GM23338 (cell line): ENCODE measurements at regions not wholly inside any gene's neighbourhood (a gene's known extent, or its start where the extent isn't known, plus 50 kb on each side); places are given as distances from the start of the nearest gene placed in this dataset.

Experiments
- ATAC-seq: fragments of 200-7000 bp; cut with Tn5 transposase; 3 replicates; pipeline ENCODE4 v1.9.1; 2020
- DNase-seq: peaks from one replicate; pipeline ENCODE4 v3.0.0-alpha.2; 2015; ENCODE audit warnings: low spot score
- H2AFZ ChIP-seq: fragments of 200-600 bp; sonication (generic); 2 replicates; pipeline ENCODE4 v1.8.0; 2016; ENCODE audit warnings: antibody characterized with exemption, mild to moderate bottlenecking, moderate library complexity
- H3F3A ChIP-seq: fragments of 200-600 bp; sonication (generic); replicated peaks from 2 replicates; pipeline ENCODE4 v1.8.0; 2017; ENCODE audit warnings: antibody characterized with exemption, mixed run types, low read depth
- H3K27ac ChIP-seq: fragments of 200-600 bp; sonication (generic); 2 replicates; pipeline ENCODE4 v1.6.1; 2016; ENCODE audit warnings: low read depth
- H3K27me3 ChIP-seq: fragments of 200-600 bp; sonication (generic); 2 replicates; pipeline ENCODE4 v1.8.0; 2016; ENCODE audit warnings: mild to moderate bottlenecking, mixed run types, moderate library complexity; ENCODE audit not compliant: insufficient read depth
- H3K36me3 ChIP-seq: fragments of 200-600 bp; sonication (generic); 2 replicates; pipeline ENCODE4 v1.8.0; 2016; ENCODE audit warnings: mild to moderate bottlenecking; ENCODE audit not compliant: insufficient read depth
- H3K4me1 ChIP-seq: fragments of 200-600 bp; sonication (generic); 2 replicates; pipeline ENCODE4 v1.8.0; 2016; ENCODE audit warnings: mild to moderate bottlenecking, moderate library complexity; ENCODE audit not compliant: insufficient read depth
- H3K4me2 ChIP-seq: fragments of 200-600 bp; sonication (generic); 2 replicates; pipeline ENCODE4 v1.7.1; 2017; ENCODE audit warnings: mixed run types
- H3K4me3 ChIP-seq: fragments of 200-600 bp; sonication (generic); 2 replicates; pipeline ENCODE4 v1.6.1; 2016; ENCODE audit warnings: mixed run types
- H3K79me2 ChIP-seq: fragments of 200-600 bp; sonication (generic); replicated peaks from 2 replicates; pipeline ENCODE4 v1.8.0; 2017; ENCODE audit warnings: mild to moderate bottlenecking; ENCODE audit not compliant: insufficient read depth
- H3K9me2 ChIP-seq: fragments of 200-600 bp; sonication (generic); 2 replicates; pipeline ENCODE4 v1.8.0; 2017; ENCODE audit not compliant: insufficient read depth
- H4K20me1 ChIP-seq: fragments of 200-600 bp; sonication (generic); replicated peaks from 2 replicates; pipeline ENCODE4 v1.8.0; 2017; ENCODE audit warnings: mild to moderate bottlenecking; ENCODE audit not compliant: insufficient read depth
- H3K27ac Mint-ChIP-seq: 2 replicates; pipeline ENCODE4 v1.8.0; 2020; ENCODE audit warnings: inconsistent platforms, mild to moderate bottlenecking, moderate library complexity, mixed read lengths
- H3K27me3 Mint-ChIP-seq: 3 replicates; pipeline ENCODE4 v1.8.0; 2022; ENCODE audit warnings: low read depth, mild to moderate bottlenecking, moderate library complexity, mixed read lengths, inconsistent platforms; ENCODE audit not compliant: insufficient read depth, poor library complexity
- H3K36me3 Mint-ChIP-seq: 3 replicates; pipeline ENCODE4 v1.8.0; 2021; ENCODE audit warnings: low read depth, mild to moderate bottlenecking, inconsistent platforms, moderate library complexity, mixed read lengths
- H3K4me1 Mint-ChIP-seq: 3 replicates; pipeline ENCODE4 v1.8.0; 2020; ENCODE audit warnings: mild to moderate bottlenecking, inconsistent platforms, mixed read lengths
- H3K4me3 Mint-ChIP-seq: 3 replicates; pipeline ENCODE4 v1.8.0; 2021; ENCODE audit warnings: moderate library complexity, mild to moderate bottlenecking, inconsistent platforms, mixed read lengths
- H3K9me3 Mint-ChIP-seq: 3 replicates; pipeline ENCODE4 v1.8.0; 2020; ENCODE audit warnings: moderate library complexity, mild to moderate bottlenecking, inconsistent platforms, mixed read lengths
- EZH2 ChIP-seq: fragments of 200-600 bp; sonication (generic); IDR thresholded peaks from one replicate; pipeline ENCODE4 v1.8.0; 2017; ENCODE audit warnings: antibody characterized with exemption, mild to moderate bottlenecking, low read depth; ENCODE audit not compliant: unreplicated experiment
- JUNB ChIP-seq: IDR thresholded peaks from one replicate; pipeline ENCODE4 v1.6.1; 2016; ENCODE audit warnings: antibody characterized with exemption; ENCODE audit not compliant: unreplicated experiment
- NANOG ChIP-seq: IDR thresholded peaks from 2 replicates; pipeline ENCODE4 v1.6.1; 2016; ENCODE audit warnings: antibody characterized with exemption, borderline replicate concordance
- POLR2AphosphoS5 ChIP-seq: IDR thresholded peaks from 2 replicates; pipeline ENCODE4 v1.6.1; 2016; ENCODE audit warnings: antibody characterized with exemption, low read depth
- REST ChIP-seq: IDR thresholded peaks from one replicate; pipeline ENCODE4 v1.6.1; 2018; ENCODE audit warnings: antibody characterized with exemption; ENCODE audit not compliant: unreplicated experiment
- ZNF114 ChIP-seq: fragments of 250-450 bp; sonication (Bioruptor Pico); IDR thresholded peaks from 2 replicates; pipeline ENCODE4 v1.5.0; 2020; ENCODE audit warnings: mild to moderate bottlenecking, moderate library complexity
- ZNF331 ChIP-seq: fragments of 250-450 bp; sonication (Bioruptor Pico); IDR thresholded peaks from 2 replicates; pipeline ENCODE4 v1.5.0; 2020; ENCODE audit warnings: low read depth, mild to moderate bottlenecking, moderate library complexity
- TF ChIP-seq, protein P1 (sequence below): fragments of 250-450 bp; sonication (Bioruptor Pico); IDR thresholded peaks from 2 replicates; pipeline ENCODE4 v1.5.0; 2020; ENCODE audit warnings: mild to moderate bottlenecking, moderate library complexity
- TF ChIP-seq, protein P2 (sequence below), 2 experiments: fragments of 200-600 bp in 1 of 2; sonication (generic) in 1 of 2; conservative IDR thresholded peaks; 2 replicates each; pipeline versions ENCODE4 v1.5.1 to v1.6.1; 2016 to 2017; ENCODE audit warnings: antibody characterized with exemption in 2 of 2, low read depth in 2 of 2, mild to moderate bottlenecking in 2 of 2, moderate library complexity in 1 of 2

DNA sequence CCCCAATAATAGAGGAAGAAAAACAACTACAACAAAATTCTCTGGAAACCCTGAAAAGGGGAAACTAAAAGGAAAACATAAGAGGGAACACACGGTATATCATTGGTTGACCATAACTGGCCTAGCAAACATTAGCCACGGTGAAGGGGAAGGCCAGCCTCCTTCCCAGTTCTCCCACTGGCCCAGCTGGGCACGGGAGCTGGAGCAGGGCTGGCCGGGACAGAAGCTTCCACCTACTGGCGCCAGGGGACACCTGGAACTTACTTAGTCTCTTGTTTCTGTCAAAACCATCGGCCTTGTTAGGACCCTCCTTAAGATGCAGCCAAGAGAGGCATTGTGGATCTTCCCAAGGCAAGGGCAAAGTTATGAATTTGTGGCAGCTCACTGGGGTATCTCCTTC lies 56.1 kb upstream of the DLGAP1 start (continued):
- TF ChIP-seq, protein P1, sequence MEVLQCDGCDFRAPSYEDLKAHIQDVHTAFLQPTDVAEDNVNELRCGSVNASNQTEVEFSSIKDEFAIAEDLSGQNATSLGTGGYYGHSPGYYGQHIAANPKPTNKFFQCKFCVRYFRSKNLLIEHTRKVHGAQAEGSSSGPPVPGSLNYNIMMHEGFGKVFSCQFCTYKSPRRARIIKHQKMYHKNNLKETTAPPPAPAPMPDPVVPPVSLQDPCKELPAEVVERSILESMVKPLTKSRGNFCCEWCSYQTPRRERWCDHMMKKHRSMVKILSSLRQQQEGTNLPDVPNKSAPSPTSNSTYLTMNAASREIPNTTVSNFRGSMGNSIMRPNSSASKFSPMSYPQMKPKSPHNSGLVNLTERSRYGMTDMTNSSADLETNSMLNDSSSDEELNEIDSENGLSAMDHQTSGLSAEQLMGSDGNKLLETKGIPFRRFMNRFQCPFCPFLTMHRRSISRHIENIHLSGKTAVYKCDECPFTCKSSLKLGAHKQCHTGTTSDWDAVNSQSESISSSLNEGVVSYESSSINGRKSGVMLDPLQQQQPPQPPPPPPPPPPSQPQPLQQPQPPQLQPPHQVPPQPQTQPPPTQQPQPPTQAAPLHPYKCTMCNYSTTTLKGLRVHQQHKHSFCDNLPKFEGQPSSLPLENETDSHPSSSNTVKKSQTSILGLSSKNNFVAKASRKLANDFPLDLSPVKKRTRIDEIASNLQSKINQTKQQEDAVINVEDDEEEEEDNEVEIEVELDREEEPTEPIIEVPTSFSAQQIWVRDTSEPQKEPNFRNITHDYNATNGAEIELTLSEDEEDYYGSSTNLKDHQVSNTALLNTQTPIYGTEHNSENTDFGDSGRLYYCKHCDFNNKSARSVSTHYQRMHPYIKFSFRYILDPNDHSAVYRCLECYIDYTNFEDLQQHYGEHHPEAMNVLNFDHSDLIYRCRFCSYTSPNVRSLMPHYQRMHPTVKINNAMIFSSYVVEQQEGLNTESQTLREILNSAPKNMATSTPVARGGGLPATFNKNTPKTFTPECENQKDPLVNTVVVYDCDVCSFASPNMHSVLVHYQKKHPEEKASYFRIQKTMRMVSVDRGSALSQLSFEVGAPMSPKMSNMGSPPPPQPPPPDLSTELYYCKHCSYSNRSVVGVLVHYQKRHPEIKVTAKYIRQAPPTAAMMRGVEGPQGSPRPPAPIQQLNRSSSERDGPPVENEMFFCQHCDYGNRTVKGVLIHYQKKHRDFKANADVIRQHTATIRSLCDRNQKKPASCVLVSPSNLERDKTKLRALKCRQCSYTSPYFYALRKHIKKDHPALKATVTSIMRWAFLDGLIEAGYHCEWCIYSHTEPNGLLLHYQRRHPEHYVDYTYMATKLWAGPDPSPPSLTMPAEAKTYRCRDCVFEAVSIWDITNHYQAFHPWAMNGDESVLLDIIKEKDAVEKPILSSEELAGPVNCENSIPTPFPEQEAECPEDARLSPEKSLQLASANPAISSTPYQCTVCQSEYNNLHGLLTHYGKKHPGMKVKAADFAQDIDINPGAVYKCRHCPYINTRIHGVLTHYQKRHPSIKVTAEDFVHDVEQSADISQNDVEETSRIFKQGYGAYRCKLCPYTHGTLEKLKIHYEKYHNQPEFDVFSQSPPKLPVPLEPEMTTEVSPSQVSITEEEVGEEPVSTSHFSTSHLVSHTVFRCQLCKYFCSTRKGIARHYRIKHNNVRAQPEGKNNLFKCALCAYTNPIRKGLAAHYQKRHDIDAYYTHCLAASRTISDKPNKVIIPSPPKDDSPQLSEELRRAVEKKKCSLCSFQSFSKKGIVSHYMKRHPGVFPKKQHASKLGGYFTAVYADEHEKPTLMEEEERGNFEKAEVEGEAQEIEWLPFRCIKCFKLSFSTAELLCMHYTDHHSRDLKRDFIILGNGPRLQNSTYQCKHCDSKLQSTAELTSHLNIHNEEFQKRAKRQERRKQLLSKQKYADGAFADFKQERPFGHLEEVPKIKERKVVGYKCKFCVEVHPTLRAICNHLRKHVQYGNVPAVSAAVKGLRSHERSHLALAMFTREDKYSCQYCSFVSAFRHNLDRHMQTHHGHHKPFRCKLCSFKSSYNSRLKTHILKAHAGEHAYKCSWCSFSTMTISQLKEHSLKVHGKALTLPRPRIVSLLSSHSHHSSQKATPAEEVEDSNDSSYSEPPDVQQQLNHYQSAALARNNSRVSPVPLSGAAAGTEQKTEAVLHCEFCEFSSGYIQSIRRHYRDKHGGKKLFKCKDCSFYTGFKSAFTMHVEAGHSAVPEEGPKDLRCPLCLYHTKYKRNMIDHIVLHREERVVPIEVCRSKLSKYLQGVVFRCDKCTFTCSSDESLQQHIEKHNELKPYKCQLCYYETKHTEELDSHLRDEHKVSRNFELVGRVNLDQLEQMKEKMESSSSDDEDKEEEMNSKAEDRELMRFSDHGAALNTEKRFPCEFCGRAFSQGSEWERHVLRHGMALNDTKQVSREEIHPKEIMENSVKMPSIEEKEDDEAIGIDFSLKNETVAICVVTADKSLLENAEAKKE (CRISPR knock-in tag): no peak

- Histone ChIP-seq H3K27me3 (no peaks in the 10 kb centered on the region), H3K79me2 (no peaks in the 10 kb centered on the region), H3F3A (no peaks in the 10 kb centered on the region), H3K9me2 (no peaks in the 10 kb centered on the region), H3K4me1 (no peaks in the 10 kb centered on the region), H3K27ac (no peak overlapping the region), H4K20me1 (no peaks in the 10 kb centered on the region), H3K4me2 (no peak overlapping the region), H3K36me3 (no peaks in the 10 kb centered on the region), H3K4me3 (no peak overlapping the region), H2AFZ (no peak overlapping the region)
- no peak overlapping the region for H3K27ac Mint-ChIP-seq
- peaks cover 7% of the 10 kb centered on the region; the same call in 2 of the 3 replicates for H3K36me3 Mint-ChIP-seq
- H3K27me3 Mint-ChIP-seq: peaks cover 7% of the 10 kb centered on the region
- no peak for ATAC-seq
- DNase-seq: no peak
- H3K4me3 Mint-ChIP-seq: no peak overlapping the region
- H3K9me3 Mint-ChIP-seq: peaks cover 14% of the 10 kb centered on the region
- TF ChIP-seq EZH2: no peak
- no peak for TF ChIP-seq NANOG
- TF ChIP-seq, protein P2, sequence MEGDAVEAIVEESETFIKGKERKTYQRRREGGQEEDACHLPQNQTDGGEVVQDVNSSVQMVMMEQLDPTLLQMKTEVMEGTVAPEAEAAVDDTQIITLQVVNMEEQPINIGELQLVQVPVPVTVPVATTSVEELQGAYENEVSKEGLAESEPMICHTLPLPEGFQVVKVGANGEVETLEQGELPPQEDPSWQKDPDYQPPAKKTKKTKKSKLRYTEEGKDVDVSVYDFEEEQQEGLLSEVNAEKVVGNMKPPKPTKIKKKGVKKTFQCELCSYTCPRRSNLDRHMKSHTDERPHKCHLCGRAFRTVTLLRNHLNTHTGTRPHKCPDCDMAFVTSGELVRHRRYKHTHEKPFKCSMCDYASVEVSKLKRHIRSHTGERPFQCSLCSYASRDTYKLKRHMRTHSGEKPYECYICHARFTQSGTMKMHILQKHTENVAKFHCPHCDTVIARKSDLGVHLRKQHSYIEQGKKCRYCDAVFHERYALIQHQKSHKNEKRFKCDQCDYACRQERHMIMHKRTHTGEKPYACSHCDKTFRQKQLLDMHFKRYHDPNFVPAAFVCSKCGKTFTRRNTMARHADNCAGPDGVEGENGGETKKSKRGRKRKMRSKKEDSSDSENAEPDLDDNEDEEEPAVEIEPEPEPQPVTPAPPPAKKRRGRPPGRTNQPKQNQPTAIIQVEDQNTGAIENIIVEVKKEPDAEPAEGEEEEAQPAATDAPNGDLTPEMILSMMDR (conservative IDR thresholded peaks at IDR 0.05; ENCODE audit: low read depth in 2 of 2): no peak
- TF ChIP-seq JUNB: no peak
- no peak for TF ChIP-seq REST
- no peak for TF ChIP-seq ZNF331 (CRISPR knock-in tag)
- TF ChIP-seq POLR2AphosphoS5: no peak
- no peak for TF ChIP-seq ZNF114 (CRISPR knock-in tag)
- H3K4me1 Mint-ChIP-seq: no peaks in the 10 kb centered on the region
Measured at GRCh38 chr18:4510711-4511110, 55.6 kb upstream of the DLGAP1 start.
